GM21528 (cell line): ENCODE measurements at regions not wholly inside any gene's neighbourhood (a gene's known extent, or its start where the extent isn't known, plus 50 kb on each side); places are given as distances from the start of the nearest gene placed in this dataset.

ENCODE experiments used
- ATAC-seq: cut with Tn5 transposase; IDR thresholded peaks from one replicate; pipeline ENCODE4 v1.9.1; 2021; ENCODE audit warnings: mild to moderate bottlenecking, moderate library complexity; ENCODE audit not compliant: unreplicated experiment, low FRiP score

GRCh38 chr12:114873656-114874055 lies 189.7 kb upstream of the TBX3 start:
- no peak for ATAC-seq

DNA sequence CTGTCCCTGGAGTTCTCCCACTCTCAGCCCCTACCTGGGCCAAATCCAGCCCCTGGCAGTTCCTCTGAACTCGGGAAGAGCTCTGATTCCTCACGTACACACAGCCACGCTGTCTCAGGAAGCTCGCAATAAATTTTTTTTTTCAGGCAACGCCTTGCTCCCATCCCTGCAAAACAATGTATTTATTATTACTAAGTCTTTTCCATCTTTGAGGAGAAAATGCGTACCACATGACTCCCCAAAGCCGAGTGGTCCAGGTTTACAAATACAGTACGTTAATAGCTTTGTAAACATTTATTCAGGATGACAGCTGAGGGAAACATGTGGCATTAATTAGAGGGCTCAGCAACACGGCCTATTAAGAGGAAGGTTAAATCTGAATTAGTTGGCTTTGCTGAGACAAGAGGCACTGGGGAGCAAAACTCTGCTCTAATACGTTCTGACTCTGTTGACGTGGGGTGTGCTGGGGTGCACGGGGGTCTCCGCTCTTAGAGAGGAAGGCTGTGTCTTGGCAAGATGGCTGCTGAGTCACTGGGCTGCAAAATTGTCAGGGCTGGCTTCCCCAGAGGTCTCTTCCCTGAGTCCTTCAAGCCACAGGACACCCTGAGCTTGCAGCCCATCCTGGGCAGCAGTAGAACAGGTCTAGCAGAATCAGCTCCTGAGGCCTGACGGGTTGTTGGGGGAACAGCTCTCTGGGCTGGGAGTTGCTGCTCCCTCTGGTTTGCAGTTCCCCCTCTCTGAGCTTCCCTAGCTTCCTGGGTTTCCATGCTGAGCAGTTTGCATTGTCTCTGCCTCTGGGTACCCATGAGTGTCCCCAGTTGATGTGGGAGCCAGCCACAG lies 185.2 kb upstream of the TBX3 start:
- ATAC-seq: no peak

- ATAC-seq: no peak
These were observed 182.4 kb upstream of the TBX3 start for GRCh38 chr12:114866331-114866730.

- no peak for ATAC-seq
These were observed 181.0 kb upstream of the TBX3 start for GRCh38 chr12:114864837-114865551.

DNA sequence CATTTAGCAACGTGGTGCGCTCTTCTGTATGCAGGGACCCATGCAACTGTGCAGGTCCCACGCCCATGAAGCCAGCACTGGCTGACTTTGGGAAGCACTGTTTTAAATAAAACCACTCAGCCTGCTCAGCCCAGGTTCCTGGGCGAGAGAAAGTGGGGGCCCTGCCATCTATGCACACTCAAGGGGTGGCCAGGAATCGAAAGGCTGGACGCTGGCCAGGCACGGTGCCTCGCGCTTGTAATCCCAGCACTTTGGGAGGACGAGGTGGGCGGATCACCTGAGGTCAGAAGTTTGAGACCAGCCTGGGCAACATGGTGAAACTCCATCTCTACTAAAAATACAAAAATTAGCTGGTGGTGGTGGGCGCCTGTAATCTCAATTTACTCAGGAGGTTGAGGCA lies 179.9 kb upstream of the TBX3 start:
- no peak for ATAC-seq

- no peak for ATAC-seq
These were observed 177.0 kb upstream of the TBX3 start for GRCh38 chr12:114860969-114861368.

DNA sequence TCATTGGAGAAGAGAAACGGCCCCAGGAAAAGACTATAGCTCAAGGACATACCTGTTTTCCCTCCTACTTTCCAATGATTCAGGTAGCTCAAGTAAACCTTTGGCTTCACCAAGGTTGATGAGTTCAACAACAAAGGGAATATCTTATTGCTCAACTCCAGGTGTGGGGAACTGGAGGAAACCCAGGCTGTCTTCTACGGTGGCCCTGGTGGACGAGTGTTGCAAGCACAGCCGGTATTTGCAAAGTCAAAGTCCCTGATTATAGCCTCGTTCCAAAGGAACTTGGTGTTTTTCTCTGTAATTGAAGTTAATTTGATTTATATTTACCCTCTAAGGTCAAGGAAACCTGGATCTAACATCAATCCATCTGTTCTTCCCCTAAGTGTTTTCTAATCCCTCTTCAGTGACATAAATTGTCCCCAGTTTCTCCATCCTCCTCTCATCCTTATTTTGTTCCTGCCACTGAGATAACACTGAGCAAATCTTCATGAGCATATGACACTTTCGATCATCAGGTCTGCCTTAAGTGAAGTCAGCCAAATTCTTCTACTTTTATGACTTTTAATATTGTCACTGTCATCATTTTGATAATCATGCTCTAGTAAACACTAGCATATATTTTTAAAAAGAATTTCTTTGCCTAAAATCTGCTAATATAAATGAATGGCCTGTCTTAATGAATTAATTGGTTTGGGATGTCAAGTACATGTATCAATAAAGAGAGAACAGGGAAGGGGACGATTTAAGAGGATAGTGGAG lies 174.6 kb upstream of the TBX3 start:
- ATAC-seq: no peak

DNA sequence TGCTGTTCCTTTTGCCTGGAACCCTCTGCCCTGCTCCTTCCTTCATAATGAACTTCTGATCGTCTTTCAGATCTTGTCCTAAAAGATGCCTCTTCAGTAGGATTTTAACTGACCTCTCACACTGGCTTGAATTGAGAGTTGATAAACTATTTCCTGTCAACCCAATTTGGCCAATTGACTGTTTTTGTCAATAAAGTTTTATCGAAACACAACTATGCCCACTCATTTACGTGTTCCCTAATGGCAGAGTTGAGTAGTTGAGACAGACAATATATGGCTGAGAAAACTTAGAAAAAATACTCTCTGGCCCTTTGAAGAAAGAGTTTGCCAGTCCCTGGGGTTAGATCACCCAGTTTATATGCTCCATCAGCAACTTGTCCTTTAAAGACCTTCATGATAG lies 171.7 kb upstream of the TBX3 start:
- ATAC-seq: no peak

GRCh38 chr12:114852976-114853529 lies 169.1 kb upstream of the TBX3 start:
- ATAC-seq: no peak

DNA sequence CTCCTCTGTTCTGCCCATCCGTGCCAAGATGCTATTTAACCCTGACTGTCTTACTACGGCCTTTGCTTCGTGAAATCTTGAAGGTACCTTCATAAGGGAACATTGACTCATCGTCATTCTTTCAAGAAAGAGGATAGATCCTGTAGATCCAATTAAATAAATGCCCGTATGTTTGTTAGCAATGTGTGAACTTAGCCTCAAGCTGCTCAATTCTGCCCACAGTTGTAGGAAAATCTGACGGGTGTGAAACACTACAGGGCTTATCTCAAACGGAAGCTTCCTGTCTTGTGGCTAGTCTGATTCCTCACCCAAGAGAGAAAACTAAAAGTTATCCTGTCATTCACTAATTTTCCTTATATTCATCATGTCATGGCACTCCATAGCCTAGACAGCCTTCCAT lies 168.0 kb upstream of the TBX3 start:
- no peak for ATAC-seq

DNA sequence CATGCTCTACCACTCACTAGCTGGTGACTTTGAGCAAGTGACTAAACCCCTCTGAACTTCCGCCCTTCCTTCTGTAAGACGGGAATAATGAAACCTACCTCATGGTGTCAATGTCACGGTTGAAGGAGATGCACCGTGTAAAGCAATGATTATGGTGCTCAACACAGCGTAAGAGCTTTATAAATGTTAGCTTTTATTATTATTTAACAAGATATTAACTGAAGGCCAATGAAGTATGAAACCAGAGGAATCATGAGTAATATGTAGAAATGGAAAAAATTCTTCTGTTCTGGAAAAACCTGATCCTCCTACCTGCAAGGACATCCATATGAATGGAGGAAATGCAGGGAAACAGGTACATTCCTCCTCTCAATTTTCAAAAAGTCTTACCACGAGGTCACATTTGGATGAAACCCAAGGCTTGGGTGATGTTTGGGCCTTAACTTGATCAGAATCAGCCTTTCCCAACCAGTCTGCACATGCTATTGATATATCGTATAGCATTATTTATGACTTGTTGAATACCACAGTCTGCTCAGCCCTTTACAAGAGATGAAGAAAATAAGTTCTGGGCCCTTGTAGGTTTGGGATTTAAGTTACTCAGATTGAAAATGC lies 166.8 kb upstream of the TBX3 start:
- ATAC-seq: no peak

GRCh38 chr12:114848666-114849065 lies 164.7 kb upstream of the TBX3 start:
- ATAC-seq: no peak

GRCh38 chr12:114847441-114848035 lies 163.6 kb upstream of the TBX3 start:
- no peak for ATAC-seq

DNA sequence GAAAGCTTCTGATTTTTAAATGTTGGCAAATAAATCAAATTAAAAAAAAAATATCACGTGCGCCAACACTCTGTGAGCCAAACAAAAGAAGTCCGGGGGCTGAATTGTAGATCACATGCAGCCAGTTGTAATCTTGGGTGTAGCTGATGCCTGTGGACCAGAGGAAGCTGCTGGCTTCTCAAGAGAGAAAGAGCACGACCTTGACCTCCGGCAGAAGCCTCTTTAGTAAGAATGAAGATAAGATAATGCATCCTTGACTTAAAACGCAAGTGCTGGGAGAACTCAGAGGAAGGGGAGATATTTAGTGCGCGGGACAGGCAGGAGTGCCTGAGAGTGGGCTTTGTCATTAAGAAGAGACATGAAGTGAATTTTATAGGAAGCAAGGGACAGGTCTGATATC lies 162.8 kb upstream of the TBX3 start:
- no peak for ATAC-seq

DNA sequence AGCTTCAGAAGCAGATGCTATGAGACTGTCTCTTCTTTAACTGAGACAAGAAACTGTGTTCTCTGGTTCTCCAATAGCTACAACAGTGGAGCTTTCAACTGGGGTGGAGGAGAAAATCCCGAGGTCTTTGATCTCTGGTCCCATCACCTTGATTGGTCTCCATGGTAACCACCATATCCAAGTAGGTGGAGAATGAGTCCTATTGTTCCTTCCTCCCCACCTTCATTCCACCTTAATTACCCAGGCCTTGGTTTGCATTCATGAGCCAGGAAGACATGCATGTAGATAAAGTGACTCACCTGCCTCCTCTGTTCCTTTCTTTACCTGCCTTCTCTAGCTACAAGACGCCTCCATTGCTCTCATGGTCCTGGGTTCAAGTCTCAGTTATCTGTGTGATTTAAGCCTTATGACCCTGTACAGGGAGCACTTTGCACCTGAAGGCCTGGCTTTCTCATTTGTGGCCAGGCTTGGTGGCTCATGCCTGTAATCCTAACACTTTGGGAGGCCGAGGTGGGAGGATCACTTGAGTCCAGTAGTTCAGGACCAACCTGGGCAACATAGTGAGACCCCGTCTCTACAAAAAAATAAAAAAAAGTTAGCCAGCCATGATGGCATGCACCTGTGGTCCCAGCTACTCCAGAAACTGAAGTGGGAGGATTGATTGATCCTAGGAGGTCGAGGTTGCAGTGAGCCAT lies 157.7 kb upstream of the TBX3 start:
- ATAC-seq: no peak

DNA sequence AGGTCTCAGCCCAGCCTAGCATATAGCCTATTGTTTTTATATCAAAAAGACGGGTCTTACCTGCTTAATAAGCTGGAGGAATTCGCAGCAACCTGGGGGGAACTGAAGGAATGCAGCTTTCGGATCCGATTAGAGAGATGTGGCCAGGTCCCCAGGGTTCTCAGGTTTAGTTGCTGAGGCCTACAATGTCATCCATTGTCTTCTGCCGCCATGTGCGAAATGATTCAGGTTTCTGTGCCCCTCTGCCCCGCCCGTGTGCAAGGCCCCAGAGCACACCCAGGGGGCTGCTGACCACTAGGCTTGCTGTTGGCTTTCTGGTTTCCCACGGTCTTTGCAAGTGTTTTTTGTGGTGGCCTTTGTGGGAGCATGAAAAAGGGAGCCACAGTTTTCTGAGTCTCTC lies 154.5 kb upstream of the TBX3 start:
- ATAC-seq: no peak

DNA sequence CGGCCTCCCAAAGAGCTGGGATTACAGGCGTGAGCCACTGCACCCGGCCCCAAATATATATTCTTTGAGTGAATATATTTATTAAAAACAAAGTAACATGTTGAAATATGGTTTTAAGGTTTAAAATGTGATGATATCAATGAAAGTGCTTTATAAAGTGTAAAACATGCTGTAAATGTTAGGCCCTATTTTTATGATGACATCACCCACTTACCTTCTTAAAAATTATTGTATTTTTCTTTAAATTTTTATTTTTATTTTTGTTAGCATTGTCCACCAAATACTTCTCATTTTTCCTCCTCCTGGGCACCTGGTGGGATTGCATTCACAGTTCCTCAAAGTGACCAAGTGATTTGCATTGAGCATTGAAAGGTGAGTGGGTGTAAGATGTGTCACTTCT lies 152.6 kb upstream of the TBX3 start:
- no peak for ATAC-seq

GRCh38 chr12:114835031-114835430 lies 151.1 kb upstream of the TBX3 start:
- ATAC-seq: no peak

DNA sequence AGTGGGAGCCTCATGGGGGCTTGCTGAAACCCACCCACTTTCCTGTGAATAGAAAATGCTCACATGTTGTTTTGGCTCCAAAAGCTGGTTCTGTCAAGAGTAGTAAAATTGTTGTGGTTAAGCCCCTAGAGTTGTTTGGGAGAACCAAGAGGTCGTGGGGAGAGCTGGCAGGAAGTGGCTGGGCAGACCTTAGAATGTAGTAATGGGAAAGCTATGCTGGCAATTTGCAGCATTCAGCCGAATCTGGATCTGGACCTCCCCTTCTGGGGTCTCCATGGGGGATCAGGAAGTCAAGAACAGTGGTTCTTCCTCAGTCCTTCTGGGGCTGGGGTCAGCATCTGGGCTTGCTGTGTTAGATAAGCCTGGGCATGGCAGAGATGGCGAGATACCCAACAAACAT lies 150.6 kb upstream of the TBX3 start:
- no peak for ATAC-seq

DNA sequence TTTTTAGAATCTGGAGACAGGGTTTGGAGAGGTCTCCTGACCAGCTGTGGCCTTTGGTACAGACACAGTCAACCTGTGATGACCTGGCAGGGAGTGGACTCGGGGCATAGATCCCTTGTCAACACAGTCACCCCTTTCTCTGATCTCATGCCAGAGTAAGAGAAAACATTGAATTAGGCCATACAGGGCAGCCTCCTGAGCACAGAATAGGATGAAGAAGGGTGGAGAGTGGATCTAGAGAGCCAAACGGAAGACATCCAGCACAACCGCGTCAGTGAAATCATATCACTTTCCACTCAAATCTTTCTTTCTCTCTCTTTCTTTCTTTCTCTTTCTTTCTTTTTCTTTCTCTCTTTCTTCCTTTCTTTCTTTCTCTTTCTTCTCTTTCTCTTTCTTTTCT lies 145.9 kb upstream of the TBX3 start:
- no peak for ATAC-seq
